HEK293T (cell line): ENCODE measurements at regions not wholly inside any gene's neighbourhood (a gene's known extent, or its start where the extent isn't known, plus 50 kb on each side); places are given as distances from the start of the nearest gene placed in this dataset.

Experiments
- CTCF ChIA-PET: fragments of 350-600 bp; formaldehyde crosslinking; extraction: SDS; loops from one replicate; lab custom pipeline; 2021; ENCODE audit warnings: antibody characterized with exemption, inconsistent platforms; lab: Yijun Ruan, JAX
- POLR2A ChIA-PET: fragments of 350-600 bp; formaldehyde crosslinking; extraction: SDS; loops from one replicate; lab custom pipeline; 2020; ENCODE audit warnings: antibody characterized with exemption, inconsistent platforms; lab: Yijun Ruan, JAX
- DNase-seq: peaks from one replicate; pipeline ENCODE4 v3.0.0; 2012; ENCODE audit warnings: mixed read lengths; ENCODE audit errors: extremely low spot score
- ARNT ChIP-seq: fragments of 450-650 bp; IDR thresholded peaks from 2 replicates; pipeline ENCODE4 v1.6.1; 2017; ENCODE audit warnings: mild to moderate bottlenecking
- BHLHE40 ChIP-seq: fragments of 450-650 bp; IDR thresholded peaks from 2 replicates; pipeline ENCODE4 v1.6.1; 2016; ENCODE audit warnings: mild to moderate bottlenecking, moderate library complexity, borderline replicate concordance
- CTBP1 ChIP-seq: fragments of 450-650 bp; IDR thresholded peaks from 2 replicates; pipeline ENCODE4 v1.6.1; 2016; ENCODE audit warnings: borderline replicate concordance
- ELF4 ChIP-seq: fragments of 450-650 bp; IDR thresholded peaks from 2 replicates; pipeline ENCODE4 v1.6.1; 2017; ENCODE audit warnings: antibody characterized with exemption
- FOXA1 ChIP-seq: fragments of 450-650 bp; IDR thresholded peaks from 2 replicates; pipeline ENCODE4 v1.6.1; 2016; ENCODE audit warnings: mild to moderate bottlenecking
- FOXK2 ChIP-seq: fragments of 450-650 bp; IDR thresholded peaks from 2 replicates; pipeline ENCODE4 v1.6.1; 2016; ENCODE audit warnings: mild to moderate bottlenecking
- FOXM1 ChIP-seq: fragments of 450-650 bp; IDR thresholded peaks from 2 replicates; pipeline ENCODE4 v1.6.1; 2017; ENCODE audit warnings: mild to moderate bottlenecking, borderline replicate concordance
- HDGF ChIP-seq: fragments of 450-650 bp; IDR thresholded peaks from 2 replicates; pipeline ENCODE4 v1.6.1; 2017; ENCODE audit warnings: antibody characterized with exemption, borderline replicate concordance
- L3MBTL2 ChIP-seq: fragments of 450-650 bp; conservative IDR thresholded peaks from 2 replicates; pipeline ENCODE4 v1.6.1; 2016; ENCODE audit warnings: mild to moderate bottlenecking
- LEF1 ChIP-seq: fragments of 450-650 bp; IDR thresholded peaks from 2 replicates; pipeline ENCODE4 v1.6.1; 2017; ENCODE audit warnings: mild to moderate bottlenecking, borderline replicate concordance
- NFRKB ChIP-seq: fragments of 450-650 bp; IDR thresholded peaks from 2 replicates; pipeline ENCODE4 v1.6.1; 2016; ENCODE audit warnings: mild to moderate bottlenecking, moderate library complexity
- SP1 ChIP-seq: fragments of 450-650 bp; IDR thresholded peaks from 2 replicates; pipeline ENCODE4 v1.6.1; 2017
- SUZ12 ChIP-seq: fragments of 450-650 bp; IDR thresholded peaks from 2 replicates; pipeline ENCODE4 v1.6.1; 2016; ENCODE audit warnings: mild to moderate bottlenecking
- TARDBP ChIP-seq: fragments of 450-650 bp; IDR thresholded peaks from 2 replicates; pipeline ENCODE4 v1.6.1; 2016
- ZNF384 ChIP-seq: fragments of 450-650 bp; IDR thresholded peaks from 2 replicates; pipeline ENCODE4 v1.6.1; 2016
- TF ChIP-seq, protein P1 (sequence below): fragments of 450-650 bp; IDR thresholded peaks from 2 replicates; pipeline ENCODE4 v1.6.1; 2016

DNA sequence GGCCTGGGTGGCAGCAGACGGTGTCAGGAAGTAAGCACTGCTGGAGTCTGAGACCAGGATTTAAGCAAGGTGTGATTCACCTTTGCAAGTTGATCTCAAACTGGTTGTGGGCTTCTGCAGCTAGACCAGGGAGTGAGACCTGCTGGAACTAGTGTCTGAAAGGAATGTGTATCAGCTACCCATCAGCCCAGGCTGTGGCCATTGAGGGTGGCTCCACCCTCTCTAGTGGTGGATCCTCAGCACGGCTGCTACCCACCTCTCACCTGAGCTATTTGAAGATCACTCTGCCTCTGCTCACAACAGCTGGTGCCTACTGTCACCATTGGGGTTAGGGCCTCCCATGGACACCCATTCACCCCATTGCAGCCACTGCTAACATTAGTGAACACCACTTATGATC is 140.3 kb upstream of the DCBLD2 start:
- ChIA-PET POLR2A (no interaction called here), CTCF (interaction anchor here (0.6 kb wide), 1 partner anchor 226 kb away, joined by 3 read pairs; no protein-coding TSS in a partner anchor)
- no peak for DNase-seq
- no peak for TF ChIP-seq HDGF

DNA sequence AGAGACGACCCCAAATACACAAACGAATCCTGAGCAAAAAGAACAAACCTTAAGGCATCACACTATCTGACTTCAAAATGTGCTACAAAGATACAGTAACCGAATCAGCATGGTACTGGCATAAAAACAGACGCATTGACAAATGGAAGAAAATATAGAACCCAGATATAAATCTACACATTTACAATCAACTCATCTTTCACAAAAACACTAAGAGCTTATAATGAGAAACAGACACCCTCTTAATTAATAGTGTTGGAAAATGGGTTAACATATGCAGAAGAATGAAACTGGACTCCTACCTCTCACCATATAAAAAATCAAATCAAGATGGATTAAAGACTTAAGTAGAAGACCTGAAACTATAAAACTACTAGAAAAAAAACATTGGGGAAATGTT is 130.3 kb upstream of the DCBLD2 start:
- CTCF ChIA-PET = no interaction called here
- no peak for DNase-seq
- POLR2A ChIA-PET = no interaction called here
- TF ChIP-seq ELF4 (no peak), TARDBP (no peak), HDGF (no peak), ARNT (no peak), FOXA1 (no peak), FOXM1 (no peak), ZNF384 (no peak), FOXK2 (no peak), LEF1 (no peak), SUZ12 (no peak), L3MBTL2 (no peak), BHLHE40 (no peak)
- TF ChIP-seq, protein P1, sequence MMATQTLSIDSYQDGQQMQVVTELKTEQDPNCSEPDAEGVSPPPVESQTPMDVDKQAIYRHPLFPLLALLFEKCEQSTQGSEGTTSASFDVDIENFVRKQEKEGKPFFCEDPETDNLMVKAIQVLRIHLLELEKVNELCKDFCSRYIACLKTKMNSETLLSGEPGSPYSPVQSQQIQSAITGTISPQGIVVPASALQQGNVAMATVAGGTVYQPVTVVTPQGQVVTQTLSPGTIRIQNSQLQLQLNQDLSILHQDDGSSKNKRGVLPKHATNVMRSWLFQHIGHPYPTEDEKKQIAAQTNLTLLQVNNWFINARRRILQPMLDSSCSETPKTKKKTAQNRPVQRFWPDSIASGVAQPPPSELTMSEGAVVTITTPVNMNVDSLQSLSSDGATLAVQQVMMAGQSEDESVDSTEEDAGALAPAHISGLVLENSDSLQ = no peak

DNA sequence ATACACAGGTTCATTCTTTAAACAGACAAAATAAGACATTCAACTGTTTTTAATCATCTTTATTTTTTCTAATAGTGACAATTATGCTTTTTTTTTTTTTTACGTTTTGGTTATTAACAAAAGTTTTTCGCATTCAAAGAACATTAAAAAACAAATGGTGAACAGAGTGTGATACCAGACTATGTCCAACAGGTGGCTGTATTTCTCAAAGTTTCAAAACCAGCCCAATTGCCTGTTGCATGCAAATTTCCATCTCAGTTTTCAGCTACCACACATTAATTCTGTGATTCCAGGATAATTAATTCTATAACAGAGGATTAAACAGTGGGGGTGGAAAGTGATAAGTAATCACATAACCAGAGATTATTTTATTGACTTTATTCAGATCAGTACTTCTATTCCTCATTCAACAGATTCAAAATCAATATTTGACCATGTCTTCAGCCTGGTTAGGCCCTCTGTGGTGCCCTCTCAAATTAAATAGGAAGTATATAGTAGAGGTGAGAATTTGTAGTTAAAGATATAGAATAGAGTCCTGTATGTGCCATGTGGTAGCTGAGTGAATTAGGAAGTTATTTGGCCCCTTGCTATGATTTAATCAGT is 122.2 kb upstream of the DCBLD2 start:
- DNase-seq = peak; percentile 34
- CTCF ChIA-PET = interaction anchor here (0.6 to 1.8 kb wide), 7 partner anchors 24 to 1459 kb away, joined by 3 to 9 read pairs (median 4); no protein-coding TSS in a partner anchor
- no peak for TF ChIP-seq LEF1
- no peak for TF ChIP-seq ELF4
- no peak for TF ChIP-seq FOXA1
- no peak for TF ChIP-seq SUZ12
- TF ChIP-seq FOXM1 = no peak
- no peak for TF ChIP-seq BHLHE40
- TF ChIP-seq, protein P1 = no peak
- no peak for TF ChIP-seq TARDBP
- no peak for TF ChIP-seq ZNF384
- TF ChIP-seq ARNT = no peak
- no peak for TF ChIP-seq L3MBTL2
- no peak for TF ChIP-seq HDGF
- TF ChIP-seq CTBP1 = no peak
- no peak for TF ChIP-seq NFRKB
- no peak for TF ChIP-seq SP1
- no peak for TF ChIP-seq FOXK2
- POLR2A ChIA-PET = no interaction called here

DNA sequence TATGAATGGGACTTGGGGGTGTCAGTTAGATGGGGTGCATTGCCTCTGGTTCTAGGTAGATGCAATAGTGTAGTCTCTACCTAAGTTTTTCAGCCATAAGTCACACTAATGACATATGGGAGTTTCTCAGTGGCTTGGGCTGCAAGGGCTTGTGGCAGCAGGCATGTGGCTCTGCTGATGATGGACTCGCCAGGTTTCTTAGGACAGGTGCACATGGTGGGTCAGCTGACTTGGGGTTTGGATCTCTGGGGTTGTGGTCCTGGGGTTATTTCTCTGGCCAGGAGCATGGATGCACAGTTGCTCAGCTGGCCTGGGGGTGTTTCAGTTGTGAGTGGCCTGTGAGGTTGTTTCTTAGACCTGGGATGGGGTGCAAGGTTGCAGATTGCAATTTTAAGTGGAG is 120.0 kb upstream of the DCBLD2 start:
- POLR2A ChIA-PET = no interaction called here
- TF ChIP-seq FOXK2 (no peak), BHLHE40 (no peak), FOXA1 (no peak), SUZ12 (no peak)
- CTCF ChIA-PET = interaction anchor here (0.9 kb wide), 2 partner anchors 152 to 478 kb away, joined by 3 read pairs; no protein-coding TSS in a partner anchor

DNA sequence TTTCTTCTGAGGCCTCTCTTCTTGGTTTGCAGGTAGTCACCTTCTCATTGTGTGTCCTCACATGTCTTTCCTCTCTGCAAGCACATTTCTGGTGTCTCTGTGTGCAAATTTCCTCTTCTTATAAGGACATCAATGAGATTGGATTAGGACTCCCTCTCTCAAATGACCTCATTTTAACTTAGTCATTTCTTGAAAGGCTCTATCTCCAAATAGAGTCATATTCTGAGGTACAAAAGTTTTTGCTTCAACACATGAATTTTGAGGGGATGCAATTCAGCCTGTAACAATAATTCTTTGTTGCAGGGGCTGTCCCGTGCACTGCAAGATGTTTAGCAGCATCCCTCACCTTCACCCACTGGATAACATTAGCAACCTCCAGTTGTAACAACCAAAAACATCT is 115.0 kb upstream of the DCBLD2 start:
- ChIA-PET POLR2A (no interaction called here), CTCF (no interaction called here)
- no peak for DNase-seq
- TF ChIP-seq FOXK2 = no peak
- TF ChIP-seq FOXM1 = no peak
- TF ChIP-seq SUZ12 = no peak

More for the DNA sequence above, 120.0 kb upstream of the DCBLD2 start:
- no peak for DNase-seq

DNA sequence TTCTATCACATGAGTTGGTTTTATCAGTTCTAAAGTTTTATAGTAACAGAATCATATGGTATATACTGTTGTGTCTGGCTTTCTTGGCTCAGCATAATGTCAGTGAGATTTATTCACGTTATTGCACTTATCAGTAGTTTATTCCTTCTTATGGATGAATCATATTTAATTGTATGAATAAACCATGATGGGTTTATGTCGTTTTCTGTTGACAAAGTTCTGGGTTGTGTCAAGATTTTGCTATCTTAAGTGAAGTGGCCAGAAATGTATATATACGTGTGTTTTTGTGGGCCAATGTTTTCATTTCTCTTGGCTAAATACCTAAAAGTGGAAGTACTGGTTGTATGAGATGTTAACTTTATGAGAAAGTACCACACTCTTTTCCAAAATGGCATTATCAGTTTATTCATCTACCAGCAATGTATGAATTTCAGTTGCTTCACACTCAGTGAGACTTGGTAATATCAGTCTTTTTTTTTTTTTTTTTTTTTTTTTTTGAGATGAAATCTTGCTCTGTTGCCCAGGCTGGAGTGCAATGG is 112.4 kb upstream of the DCBLD2 start:
- TF ChIP-seq NFRKB (no peak), ELF4 (no peak), FOXM1 (no peak), TARDBP (no peak), CTBP1 (no peak), FOXK2 (no peak), L3MBTL2 (no peak), SP1 (no peak), ZNF384 (no peak), SUZ12 (no peak), LEF1 (no peak), ARNT (no peak), BHLHE40 (no peak), FOXA1 (no peak), HDGF (no peak)
- TF ChIP-seq, protein P1 = no peak
- DNase-seq = no peak
- ChIA-PET POLR2A (no interaction called here), CTCF (no interaction called here)
